Stimulated activated naive CD4-positive, alpha-beta T cell (primary cell): ENCODE measurements at regions not wholly inside any gene's neighbourhood (a gene's known extent, or its start where the extent isn't known, plus 50 kb on each side); places are given as distances from the start of the nearest gene placed in this dataset.

ENCODE experiments used
- DNase-seq, 6 experiments: peaks; one replicate each; lab custom pipeline; 2025; lab: John Stamatoyannopoulos, UW

DNA sequence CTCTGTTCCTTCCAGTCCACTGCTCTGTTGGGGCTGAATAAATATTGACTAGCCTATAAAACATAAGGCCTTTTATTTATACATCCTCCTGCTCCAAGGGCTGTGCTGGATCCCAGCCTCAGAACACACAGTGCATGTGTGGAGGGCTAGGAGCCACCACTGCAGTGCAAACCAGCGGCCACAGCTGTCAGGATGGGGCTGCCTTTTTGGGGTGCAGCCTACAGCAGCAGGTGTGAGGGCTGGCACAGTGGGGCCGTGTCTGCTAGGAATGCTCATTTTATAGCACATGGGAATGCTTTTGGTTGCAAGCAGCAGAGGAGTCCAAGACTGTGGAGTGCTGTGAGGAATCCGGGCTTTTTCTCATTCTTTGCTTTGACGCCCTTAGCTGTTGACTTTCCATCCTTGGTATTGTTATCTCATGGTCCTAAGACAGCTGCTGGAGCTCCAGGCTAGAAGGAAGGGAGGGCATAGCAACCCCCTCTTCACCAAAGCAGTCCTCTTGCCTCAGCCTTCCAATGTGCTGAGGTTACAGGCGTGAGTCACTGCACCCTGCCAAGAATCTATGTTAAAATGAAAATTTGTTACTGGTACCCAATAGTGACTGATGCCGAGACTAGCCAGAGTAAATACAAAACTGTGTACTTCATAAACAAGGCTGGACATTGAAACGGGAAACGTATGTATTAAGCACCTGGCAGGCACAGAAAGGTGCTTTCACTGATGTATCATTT lies 334.3 kb upstream of the GATB start:
- DNase-seq, result peak in 1 of 6 experiments; percentile 9

DNA sequence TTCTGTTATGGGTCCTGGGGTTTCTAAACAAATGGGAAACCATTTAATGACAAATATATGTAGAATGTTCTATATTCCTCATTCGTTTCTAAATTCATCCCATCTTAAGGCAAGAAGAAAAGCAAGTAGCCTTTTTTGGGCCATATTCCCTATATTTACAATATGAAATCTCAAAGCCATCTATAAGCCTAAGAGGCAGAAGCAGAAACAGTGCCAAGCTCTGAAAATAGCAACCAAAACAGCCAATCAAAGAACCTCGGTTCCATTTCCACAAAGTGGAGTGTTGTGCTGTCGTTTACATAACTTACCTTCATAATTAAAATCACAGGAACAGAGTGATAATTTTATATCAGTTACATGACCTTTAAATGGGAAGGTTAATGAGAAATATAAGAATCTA lies 330.6 kb upstream of the GATB start:
- DNase-seq, result no peak

GRCh38 chr4:152090543-152090942 lies 329.7 kb upstream of the GATB start:
- DNase-seq, result peak in 1 of 6 experiments; percentile 34

GRCh38 chr4:152089584-152089983 lies 328.8 kb upstream of the GATB start:
- no peak for DNase-seq

DNA sequence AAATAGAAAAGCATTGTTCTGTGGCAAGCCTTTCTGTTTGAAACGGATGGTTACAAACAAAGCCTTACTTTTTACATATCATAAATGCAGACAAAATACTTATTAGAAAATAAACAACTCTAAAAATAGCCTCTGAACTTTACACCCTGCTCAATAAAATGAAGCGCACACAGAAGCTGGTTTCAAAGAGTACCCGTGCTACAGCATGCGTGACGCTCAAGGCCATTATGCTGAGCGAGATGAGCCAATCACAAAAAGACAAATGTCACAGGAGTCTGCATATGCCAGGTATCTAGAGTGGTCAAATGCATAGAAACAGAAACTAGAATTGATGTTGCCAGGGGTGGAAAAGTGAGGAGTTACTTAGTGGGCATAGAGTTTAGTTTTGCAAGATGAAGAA lies 326.5 kb upstream of the GATB start:
- DNase-seq, result no peak

- peak in 2 of 6 experiments; percentile 53 to 64 for DNase-seq
These were observed 324.9 kb upstream of the GATB start for GRCh38 chr4:152085657-152086056.

DNA sequence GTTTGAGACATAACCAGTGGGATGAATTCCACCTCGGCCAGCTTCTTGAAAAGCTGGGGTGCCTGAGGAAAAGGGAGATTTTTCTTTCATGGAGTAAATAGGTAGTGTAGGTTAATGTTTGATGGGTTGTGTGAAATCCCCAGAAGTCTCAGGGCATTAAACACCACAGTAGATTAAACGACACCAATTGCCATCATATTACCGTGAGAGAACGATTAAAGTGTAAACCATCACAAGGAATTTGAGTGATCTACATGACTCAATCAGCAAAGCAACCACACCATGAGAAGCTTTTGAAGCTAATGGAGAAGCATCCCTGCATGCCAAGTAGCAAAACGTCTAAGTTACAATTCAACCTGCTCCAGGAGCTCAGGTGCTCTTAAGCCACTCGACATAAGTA lies 322.5 kb upstream of the GATB start:
- no peak for DNase-seq

DNA sequence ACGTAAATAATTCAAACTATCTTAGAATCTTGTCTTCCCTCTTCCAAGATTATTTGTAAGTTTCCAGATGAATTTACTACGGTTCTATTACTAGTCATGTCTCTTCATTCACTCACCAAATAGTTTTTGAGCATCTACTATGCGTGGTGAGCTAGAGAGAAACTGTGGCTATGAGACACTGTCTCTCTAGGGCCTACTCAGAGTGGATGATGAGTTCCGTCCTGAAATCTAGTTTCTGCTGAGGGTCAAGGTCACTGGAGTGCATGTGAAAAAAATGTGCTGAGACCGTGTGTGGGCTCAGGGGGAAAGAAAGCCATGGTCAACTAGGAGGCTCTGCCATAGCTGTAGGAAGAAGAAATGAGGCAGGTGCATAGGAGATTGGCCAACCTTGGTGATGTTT lies 320.2 kb upstream of the GATB start:
- no peak for DNase-seq

GRCh38 chr4:152079543-152080293 lies 318.9 kb upstream of the GATB start:
- peak in 5 of 6 experiments; percentile 12 to 67 (median 58) for DNase-seq

- DNase-seq, result no peak
These were observed 318.3 kb upstream of the GATB start for GRCh38 chr4:152079079-152079478.

GRCh38 chr4:152077582-152077981 lies 316.8 kb upstream of the GATB start:
- no peak for DNase-seq

- no peak for DNase-seq
These were observed 314.6 kb upstream of the GATB start for GRCh38 chr4:152075253-152075928.

DNA sequence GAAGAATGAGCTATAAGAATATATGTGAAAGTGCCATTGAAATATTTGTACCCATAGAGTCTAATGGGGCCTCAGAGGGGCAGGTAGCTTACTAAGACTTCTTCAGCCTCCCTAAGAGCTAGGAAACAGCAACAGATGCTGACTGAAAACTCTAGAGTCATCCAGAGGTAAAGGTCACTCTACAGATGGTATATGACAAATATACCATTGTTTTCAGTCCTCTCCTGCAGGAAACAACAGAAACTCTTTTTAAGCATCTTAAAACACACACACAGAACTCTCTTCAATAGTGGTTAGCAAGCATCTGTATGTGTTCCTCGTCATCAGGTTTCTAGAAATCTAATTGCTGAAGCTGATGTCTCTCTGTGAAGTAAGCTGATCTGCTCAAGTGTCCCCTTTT lies 313.8 kb upstream of the GATB start:
- DNase-seq, result no peak

- DNase-seq, result peak in 1 of 6 experiments; percentile 5
These were observed 313.3 kb upstream of the GATB start for GRCh38 chr4:152074088-152074437.

- no peak for DNase-seq
These were observed 312.7 kb upstream of the GATB start for GRCh38 chr4:152073351-152074087.

- no peak for DNase-seq
These were observed 312.1 kb upstream of the GATB start for GRCh38 chr4:152072906-152073305.

GRCh38 chr4:152072001-152072485 lies 311.2 kb upstream of the GATB start:
- DNase-seq, result no peak

DNA sequence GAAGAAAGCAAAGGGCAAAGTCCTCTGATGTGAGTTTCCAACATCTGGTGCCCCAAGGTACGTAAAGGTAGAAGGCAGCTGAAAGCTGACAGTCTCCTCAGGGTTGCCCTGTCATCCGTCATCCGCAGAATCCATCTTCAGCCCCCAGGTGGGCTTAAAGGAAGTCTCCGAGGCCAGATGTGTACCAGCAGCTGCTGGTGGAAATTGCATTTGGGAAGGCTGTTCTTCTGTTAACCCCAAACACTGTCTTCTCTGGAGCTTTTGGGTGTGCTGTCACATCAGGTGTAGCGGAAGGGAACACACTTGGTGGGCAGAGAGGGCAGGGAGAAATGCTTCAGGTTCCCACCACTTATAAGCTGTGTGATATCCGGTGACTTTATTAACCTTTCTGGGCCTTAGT lies 310.0 kb upstream of the GATB start:
- DNase-seq, result no peak

- no peak for DNase-seq
These were observed 308.1 kb upstream of the GATB start for GRCh38 chr4:152068866-152069265.

- peak in 1 of 6 experiments; percentile 13 for DNase-seq
These were observed 304.7 kb upstream of the GATB start for GRCh38 chr4:152065545-152065944.

GRCh38 chr4:152064753-152065152 lies 303.9 kb upstream of the GATB start:
- no peak for DNase-seq

GRCh38 chr4:152064282-152064681 lies 303.5 kb upstream of the GATB start:
- no peak for DNase-seq
